Brain microvascular endothelial cell (primary cell): ENCODE measurements at regions not wholly inside any gene's neighbourhood (a gene's known extent, or its start where the extent isn't known, plus 50 kb on each side); places are given as distances from the start of the nearest gene placed in this dataset.
"Not testable (repeated sequence)": the region's sequence is repeated elsewhere in the genome, so short reads cannot be mapped to it uniquely, and the experiment has no call there.

Experiments used
- DNase-seq: peaks from one replicate; pipeline ENCODE4 v3.0.0-alpha.2; 2020
- H3K27ac ChIP-seq: fragments of 250-450 bp; sonication (Bioruptor Pico); 2 replicates; pipeline ENCODE4 v1.5.1; 2020; ENCODE audit warnings: mild to moderate bottlenecking, moderate library complexity
- H3K27me3 ChIP-seq: fragments of 250-450 bp; sonication (Bioruptor Pico); replicated peaks from 2 replicates; pipeline ENCODE4 v1.5.1; 2020; ENCODE audit warnings: mild to moderate bottlenecking
- H3K36me3 ChIP-seq: fragments of 250-450 bp; sonication (Bioruptor Pico); replicated peaks from 2 replicates; pipeline ENCODE4 v1.5.1; 2020; ENCODE audit warnings: mild to moderate bottlenecking
- H3K4me3 ChIP-seq: 2 replicates; pipeline ENCODE4 v1.5.1; 2011; ENCODE audit warnings: low read depth, mild to moderate bottlenecking, control low read depth, low read length, moderate library complexity
- CTCF ChIP-seq: IDR thresholded peaks from 2 replicates; pipeline ENCODE4 v1.5.1; 2011; ENCODE audit warnings: low read depth, mild to moderate bottlenecking, moderate library complexity, low read length, control low read depth, inconsistent platforms; ENCODE audit errors: missing control alignments
- in situ Hi-C: cut with HindIII; loops from 2 replicates; pipeline ENCODE4 v1.10.0; 2017; ENCODE audit warnings: low sequenced_read_pairs, low pct_ligation_motif_present

- TF ChIP-seq CTCF = no peak
- Histone ChIP-seq H3K27ac (no peak overlapping the region), H3K4me3 (no peak overlapping the region), H3K27me3 (no peaks in the 10 kb centered on the region), H3K36me3 (no peaks in the 10 kb centered on the region)
- in situ Hi-C loops = no loop called here
- DNase-seq = no peak
Measured at GRCh38 chr19:27822336-27822735, 1390.6 kb downstream of the UQCRFS1 start.

DNA sequence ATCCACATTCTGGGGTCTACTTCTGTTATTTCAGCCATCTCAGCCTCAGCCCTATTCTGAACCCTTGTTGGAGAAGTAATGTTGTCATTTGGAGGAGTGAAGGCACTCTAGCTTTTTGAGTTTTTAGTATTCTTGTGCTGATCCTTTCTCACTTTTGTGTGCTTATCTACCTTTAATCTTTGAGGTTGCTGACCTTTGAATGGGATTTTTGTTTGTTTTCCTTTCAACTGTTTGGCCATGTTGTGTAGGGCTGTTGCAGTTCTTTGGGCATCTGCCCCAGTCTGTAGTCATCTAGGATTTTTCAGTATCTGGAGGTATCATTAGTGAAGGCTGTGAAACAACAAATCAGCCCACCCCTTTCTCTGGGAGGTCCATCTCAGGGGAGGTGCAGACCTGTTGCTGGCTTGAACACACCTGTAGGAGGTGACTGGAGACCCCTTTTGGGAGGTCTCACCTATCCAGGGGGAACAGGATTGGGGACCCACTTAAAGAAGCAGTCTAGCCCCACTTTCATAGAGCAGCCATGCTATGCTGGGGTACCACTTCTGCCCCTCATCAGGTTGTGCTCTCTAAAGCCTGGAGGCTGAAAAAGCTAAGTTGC, 1391.4 kb downstream of the UQCRFS1 start:
- Histone ChIP-seq H3K27me3 (no peaks in the 10 kb centered on the region), H3K36me3 (no peaks in the 10 kb centered on the region), H3K4me3 (no peak overlapping the region), H3K27ac (no peak overlapping the region)
- TF ChIP-seq CTCF = no peak
- in situ Hi-C loops = no loop called here
- DNase-seq = no peak

DNA sequence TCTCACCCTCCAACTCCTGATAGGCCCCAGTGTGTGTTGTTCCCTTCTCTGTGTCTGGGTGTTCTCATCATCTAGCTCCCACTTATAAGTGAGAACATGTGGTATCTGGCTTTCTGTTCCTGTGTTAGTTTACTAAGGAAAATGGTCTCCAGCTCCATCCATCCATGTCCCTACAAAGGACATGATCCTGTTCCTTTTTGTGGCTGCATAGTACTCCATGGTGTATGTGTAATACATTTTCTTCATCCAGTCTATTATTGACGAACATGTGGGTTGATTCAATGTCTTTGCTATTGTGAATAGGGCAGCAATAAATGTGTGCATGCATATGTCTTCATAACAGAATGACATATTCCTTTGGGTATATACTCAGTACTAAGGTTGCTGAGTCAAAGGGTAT, 1397.0 kb downstream of the UQCRFS1 start:
- no peak overlapping the region for H3K27ac ChIP-seq
- no peaks in the 10 kb centered on the region for H3K27me3 ChIP-seq
- in situ Hi-C loops = no loop called here
- TF ChIP-seq CTCF = no peak
- H3K4me3 ChIP-seq = no peak overlapping the region
- H3K36me3 ChIP-seq = no peaks in the 10 kb centered on the region
- no peak for DNase-seq

GRCh38 chr19:27814834-27815233, 1398.1 kb downstream of the UQCRFS1 start:
- H3K27ac ChIP-seq, H3K27me3 ChIP-seq, in situ Hi-C loops, DNase-seq, H3K36me3 ChIP-seq, H3K4me3 ChIP-seq: not testable (repeated sequence)

GRCh38 chr19:27814274-27814673, 1398.7 kb downstream of the UQCRFS1 start:
- H3K27me3 ChIP-seq, H3K4me3 ChIP-seq, H3K36me3 ChIP-seq, DNase-seq, in situ Hi-C loops, H3K27ac ChIP-seq: not testable (repeated sequence)

- DNase-seq = no peak
- in situ Hi-C loops = no loop called here
- Histone ChIP-seq H3K36me3 (no peaks in the 10 kb centered on the region), H3K4me3 (no peak overlapping the region), H3K27ac (no peak overlapping the region), H3K27me3 (no peaks in the 10 kb centered on the region)
- no peak for TF ChIP-seq CTCF
Measured at GRCh38 chr19:27806471-27807070, 1406.4 kb downstream of the UQCRFS1 start.

DNA sequence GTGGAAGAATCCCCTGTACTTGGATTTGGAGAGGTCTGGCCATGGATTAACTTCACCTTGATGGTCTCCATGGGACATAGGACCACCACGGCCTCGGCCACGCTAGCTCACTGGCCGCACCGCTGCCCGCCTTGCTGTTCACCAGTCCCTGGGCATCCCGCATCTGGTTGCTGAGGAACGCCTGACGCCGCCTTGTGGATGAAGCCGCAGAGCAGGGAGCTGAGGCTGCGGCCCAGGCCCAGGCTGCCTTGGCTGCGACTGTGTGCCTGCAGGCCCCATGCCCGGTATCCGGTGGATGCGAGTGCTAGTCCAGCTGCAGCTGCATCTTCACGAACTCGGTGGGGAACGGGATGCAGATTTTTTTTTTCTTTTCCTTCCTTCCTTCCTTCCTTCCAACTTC, 1407.1 kb downstream of the UQCRFS1 start:
- H3K36me3 ChIP-seq = no peaks in the 10 kb centered on the region
- H3K27me3 ChIP-seq = no peaks in the 10 kb centered on the region
- in situ Hi-C loops = no loop called here
- no peak overlapping the region for H3K4me3 ChIP-seq
- H3K27ac ChIP-seq = no peak overlapping the region
- no peak for TF ChIP-seq CTCF
- DNase-seq = no peak
